SH-SY5Y (cell line): ENCODE measurements at regions not wholly inside any gene's neighbourhood (a gene's known extent, or its start where the extent isn't known, plus 50 kb on each side); places are given as distances from the start of the nearest gene placed in this dataset.

ENCODE experiments used
- GATA2 ChIP-seq: IDR thresholded peaks from 2 replicates; pipeline ENCODE4 v1.6.1; 2011; ENCODE audit warnings: mild to moderate bottlenecking, low read depth, low read length
- GATA3 ChIP-seq: IDR thresholded peaks from 2 replicates; pipeline ENCODE4 v1.6.1; 2011; ENCODE audit warnings: low read depth, mild to moderate bottlenecking, low read length, moderate library complexity

- TF ChIP-seq GATA2 (no peak), GATA3 (no peak)
Measured at GRCh38 chr10:36345807-36346206, 703.7 kb upstream of the FZD8 start.
